ENCODE measurements at regions not wholly inside any gene's neighbourhood (a gene's known extent, or its start where the extent isn't known, plus 50 kb on each side); places are given as distances from the start of the nearest gene placed in this dataset.

GRCh38 chr10:131630772-131631258, 270.0 kb upstream of the PPP2R2D start:
- no peak for TF ChIP-seq GATA3 (IDR thresholded peaks at IDR 0.05; ENCODE audit: low read depth, low read length)
- TF ChIP-seq GATA2 (IDR thresholded peaks at IDR 0.05; ENCODE audit: low read depth, low read length), result no peak

Measured in SH-SY5Y (cell line).